GM06990 (cell line): ENCODE measurements at regions not wholly inside any gene's neighbourhood (a gene's known extent, or its start where the extent isn't known, plus 50 kb on each side); places are given as distances from the start of the nearest gene placed in this dataset.
"Not testable (repeated sequence)": the region's sequence is repeated elsewhere in the genome, so short reads cannot be mapped to it uniquely, and the experiment has no call there.

Experiments used
- DNase-seq: peaks from one replicate; pipeline ENCODE4 v3.0.0-alpha.2; 2011; ENCODE audit not compliant: insufficient read length; ENCODE audit errors: extremely low read depth
- H3K27me3 ChIP-seq: replicated peaks from 2 replicates; pipeline ENCODE4 v1.6.0; 2011; ENCODE audit warnings: low read length; ENCODE audit not compliant: control insufficient read depth, insufficient read depth
- H3K36me3 ChIP-seq: 2 replicates; pipeline ENCODE4 v1.5.1; 2011; ENCODE audit warnings: low read length; ENCODE audit not compliant: control insufficient read depth, insufficient read depth
- H3K4me3 ChIP-seq: replicated peaks from 2 replicates; pipeline ENCODE4 v1.5.1; 2011; ENCODE audit warnings: low read depth, mild to moderate bottlenecking, control low read depth, low read length
- TF ChIP-seq, protein P1 (sequence below): IDR thresholded peaks from 2 replicates; pipeline ENCODE4 v1.5.1; 2011; ENCODE audit warnings: low read length, control low read depth, mild to moderate bottlenecking, inconsistent platforms; ENCODE audit not compliant: insufficient read depth, poor library complexity, severe bottlenecking

DNA sequence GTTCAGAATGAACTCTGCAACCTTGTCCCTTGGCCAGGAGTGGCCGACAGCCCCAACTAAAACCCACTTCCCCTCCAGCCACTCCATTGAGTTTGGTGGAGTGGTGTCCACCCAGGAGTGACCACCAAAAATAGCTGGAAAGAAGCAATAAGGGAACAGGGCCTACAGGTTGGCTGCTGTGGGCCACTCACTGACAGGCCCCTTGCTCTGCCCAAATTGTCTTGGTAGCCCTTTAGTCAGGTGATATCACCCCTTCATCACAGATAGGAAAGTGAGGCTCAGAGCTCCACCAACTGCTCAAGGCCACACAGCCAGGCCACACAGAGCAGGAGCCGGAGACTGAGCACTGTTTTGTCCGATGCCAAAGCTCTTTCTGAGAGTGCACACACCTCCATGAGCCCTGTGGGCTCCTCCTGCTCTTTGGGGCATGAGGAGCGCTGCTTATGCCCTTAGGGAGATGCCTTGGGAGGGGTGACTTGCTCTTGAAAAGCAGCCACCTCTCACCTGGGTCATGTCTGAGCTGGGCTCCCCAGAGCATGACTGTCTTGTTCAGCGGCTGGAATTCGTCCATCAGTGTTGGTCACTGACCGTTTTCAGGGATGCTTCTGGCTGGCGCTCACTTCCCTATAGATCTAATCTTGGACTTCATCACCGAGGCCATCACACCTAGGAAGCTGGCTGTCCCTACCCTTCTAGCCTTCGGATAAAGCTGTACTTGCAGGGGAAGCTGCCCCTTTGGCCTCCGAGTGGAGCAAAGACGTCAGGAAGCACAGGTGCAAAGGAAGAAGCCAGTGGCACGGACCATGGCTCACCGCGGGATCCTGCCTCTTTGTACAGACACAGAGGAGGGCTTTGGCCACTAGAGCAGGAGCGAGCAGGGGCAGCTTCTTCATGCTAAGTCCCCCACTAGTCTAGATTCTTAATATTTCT is 186.0 kb upstream of the ZNF469 start:
- no peak for DNase-seq
- Histone ChIP-seq H3K4me3 (no peak overlapping the region), H3K36me3 (no peaks in the 10 kb centered on the region), H3K27me3 (no peaks in the 10 kb centered on the region; the same call in 1 of the 2 replicates)
- TF ChIP-seq, protein P1, sequence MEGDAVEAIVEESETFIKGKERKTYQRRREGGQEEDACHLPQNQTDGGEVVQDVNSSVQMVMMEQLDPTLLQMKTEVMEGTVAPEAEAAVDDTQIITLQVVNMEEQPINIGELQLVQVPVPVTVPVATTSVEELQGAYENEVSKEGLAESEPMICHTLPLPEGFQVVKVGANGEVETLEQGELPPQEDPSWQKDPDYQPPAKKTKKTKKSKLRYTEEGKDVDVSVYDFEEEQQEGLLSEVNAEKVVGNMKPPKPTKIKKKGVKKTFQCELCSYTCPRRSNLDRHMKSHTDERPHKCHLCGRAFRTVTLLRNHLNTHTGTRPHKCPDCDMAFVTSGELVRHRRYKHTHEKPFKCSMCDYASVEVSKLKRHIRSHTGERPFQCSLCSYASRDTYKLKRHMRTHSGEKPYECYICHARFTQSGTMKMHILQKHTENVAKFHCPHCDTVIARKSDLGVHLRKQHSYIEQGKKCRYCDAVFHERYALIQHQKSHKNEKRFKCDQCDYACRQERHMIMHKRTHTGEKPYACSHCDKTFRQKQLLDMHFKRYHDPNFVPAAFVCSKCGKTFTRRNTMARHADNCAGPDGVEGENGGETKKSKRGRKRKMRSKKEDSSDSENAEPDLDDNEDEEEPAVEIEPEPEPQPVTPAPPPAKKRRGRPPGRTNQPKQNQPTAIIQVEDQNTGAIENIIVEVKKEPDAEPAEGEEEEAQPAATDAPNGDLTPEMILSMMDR = no peak

DNA sequence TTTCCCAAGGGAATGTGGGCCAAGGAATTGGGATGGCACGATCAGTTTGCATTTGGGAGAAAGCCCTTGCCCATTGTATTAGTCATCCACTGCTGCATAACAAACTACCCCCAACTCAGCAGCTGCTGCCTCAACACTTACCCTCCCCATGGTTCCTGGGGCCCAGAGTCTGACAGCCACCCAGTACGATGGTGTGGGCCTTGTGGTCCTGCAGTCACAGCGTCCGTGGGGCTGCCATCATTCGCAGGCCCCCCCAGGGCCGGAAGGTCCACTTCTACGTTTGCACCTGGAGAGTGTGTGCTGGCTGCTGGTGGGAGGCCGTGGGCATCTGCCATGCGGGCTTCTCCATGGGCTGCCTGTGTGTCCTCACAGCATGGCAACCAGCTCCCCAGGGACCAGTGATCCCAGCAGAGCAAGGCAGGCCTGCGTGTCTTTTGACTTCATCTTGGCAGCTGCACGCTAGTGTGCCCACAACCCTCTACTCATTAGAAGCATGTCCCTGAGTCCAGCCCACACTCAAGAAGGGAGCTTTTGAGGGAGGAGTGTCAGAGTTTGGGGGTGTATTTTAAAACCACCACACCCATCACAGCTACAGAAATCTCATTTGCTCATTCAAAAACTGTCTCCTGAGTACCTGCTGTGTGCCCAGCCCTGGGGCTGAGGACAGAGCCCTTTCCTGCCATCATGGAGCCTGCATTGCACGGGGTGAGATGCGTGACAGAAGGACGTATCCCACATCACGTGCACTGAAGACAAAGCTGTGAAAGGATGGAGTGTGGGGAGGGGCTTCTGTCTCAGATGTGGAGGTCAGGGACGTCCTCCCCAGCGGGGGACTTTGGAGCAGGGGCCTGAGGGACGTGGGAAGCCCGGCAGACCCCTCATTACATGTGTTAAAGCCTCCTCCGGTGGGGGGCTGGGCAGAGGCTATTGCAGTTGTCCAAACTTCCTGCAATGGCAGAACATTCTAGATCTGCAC is 185.0 kb upstream of the ZNF469 start:
- no peak for DNase-seq
- TF ChIP-seq, protein P1 = no peak

DNA sequence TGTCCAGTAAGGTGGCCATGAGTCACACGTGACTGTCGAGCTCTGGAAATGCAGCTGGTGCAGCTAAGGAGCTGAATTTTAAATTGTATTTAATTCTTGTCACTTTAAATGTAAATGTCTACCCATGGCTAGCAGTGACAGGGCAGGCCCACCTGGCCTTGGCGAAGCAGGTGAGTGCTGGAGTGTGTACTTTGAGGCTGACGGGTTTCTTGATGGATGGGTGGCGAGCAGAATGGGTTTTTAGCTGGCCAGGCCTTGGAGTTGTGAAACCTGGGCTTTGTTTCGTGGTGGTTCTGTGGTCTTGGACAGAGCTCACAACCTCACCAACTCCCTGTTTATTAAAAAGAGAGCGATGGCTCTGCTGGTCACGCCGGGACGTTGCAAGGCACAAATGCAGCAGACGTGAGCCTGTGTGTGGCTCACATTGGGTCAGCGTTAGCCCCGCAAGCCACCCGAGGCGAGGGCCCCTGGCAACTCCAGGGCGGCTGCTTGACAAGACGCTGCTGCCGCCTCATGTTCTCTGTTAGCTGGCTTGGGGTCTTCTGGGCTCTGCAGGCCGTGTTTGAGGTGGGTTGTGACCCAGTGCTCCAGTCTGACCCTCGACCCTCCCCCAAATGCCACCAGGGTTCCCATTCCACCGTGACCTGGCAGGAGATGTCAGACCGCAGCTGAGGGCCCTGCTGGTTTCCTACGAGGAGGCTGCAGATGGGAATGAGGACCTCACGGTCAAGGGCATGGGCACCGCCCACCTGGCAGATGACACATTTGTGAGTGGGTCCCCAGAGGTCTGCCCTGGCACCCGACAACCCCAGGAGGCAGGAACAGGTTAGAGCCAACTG is 184.1 kb upstream of the ZNF469 start:
- H3K4me3 ChIP-seq, H3K36me3 ChIP-seq, DNase-seq, H3K27me3 ChIP-seq: not testable (repeated sequence)

More for the DNA sequence above, 185.0 kb upstream of the ZNF469 start:
- H3K27me3 ChIP-seq = no peaks in the 10 kb centered on the region; the same call in 1 of the 2 replicates
- H3K4me3 ChIP-seq = no peak overlapping the region
- no peaks in the 10 kb centered on the region for H3K36me3 ChIP-seq

DNA sequence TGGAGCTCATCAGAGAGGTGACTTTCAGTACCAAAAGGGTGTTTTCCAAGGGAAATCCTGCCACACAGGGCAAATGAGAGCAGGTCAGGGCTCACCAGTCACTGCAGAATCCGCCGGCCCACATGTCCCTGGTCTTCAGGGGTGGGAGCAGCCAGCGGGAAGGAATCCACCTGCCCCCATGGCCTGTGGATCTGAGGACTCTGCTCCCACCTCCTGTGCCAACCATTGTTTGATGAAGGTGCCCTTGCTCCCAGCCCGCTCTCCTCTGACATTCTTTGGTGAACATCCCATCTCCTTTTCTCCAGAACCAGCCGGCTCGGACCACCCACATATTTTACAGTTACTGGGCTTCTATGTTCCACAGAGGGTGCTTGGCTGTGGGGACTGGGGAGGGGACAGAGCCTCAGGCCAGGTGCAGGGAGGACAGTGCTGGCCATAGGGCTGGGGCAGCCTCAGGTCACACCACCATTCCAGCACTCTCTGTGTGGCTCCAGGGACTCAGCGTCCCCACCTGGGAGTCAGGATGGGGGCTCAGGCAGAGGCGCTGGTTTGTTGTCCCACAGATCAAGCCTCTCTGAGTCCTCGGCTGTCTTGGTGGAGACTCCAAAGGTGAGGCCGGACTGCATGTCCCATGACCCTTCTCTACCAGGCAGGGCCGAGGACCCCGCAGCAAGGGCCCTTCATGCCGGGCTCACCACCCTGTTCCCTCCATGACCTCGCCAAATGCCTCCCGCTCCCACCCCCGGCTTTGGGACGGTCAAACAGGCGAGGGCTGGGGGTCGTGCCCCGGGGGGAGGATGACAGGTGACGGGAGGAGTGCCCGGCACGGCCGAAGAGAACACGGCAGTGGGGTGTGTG is 183.2 kb upstream of the ZNF469 start:
- H3K4me3 ChIP-seq, H3K27me3 ChIP-seq, H3K36me3 ChIP-seq, DNase-seq: not testable (repeated sequence)

DNA sequence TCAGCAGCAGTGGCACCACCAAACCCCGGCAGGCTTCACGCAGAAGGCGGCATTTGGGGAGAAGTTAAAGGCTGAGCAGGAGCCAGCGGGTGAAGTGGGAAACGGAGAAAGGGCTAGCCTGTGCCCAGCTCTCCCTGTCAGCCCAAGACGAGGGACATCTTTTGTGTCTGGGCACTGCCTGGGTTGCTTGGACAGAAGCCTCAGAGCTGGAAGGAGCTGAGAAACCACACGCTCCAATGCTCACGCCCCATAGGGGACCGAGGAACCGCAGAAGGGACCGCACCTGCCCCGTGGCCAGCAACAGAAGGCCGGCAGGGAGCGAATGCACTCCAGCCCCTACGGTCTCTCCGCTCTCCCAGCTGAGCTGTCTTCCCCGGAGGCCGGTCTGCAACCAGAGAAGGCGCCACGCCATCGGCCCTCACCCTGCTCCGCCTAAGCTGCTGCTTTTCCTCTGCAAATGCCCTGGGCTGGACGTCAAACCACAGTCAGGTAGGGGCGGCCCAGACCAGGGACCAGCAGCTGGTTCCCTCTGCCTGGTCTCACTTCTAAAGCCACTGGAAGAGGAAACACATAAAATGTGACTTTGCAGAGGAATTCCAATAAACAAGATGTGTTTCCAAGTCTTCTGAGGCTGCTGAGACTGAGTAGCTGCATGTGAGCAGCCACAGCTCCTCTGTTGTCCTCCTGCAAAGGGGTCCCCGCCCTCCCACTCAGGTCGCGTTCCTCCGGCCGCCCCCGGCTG is 182.4 kb upstream of the ZNF469 start:
- not testable (repeated sequence) for H3K4me3 ChIP-seq, H3K27me3 ChIP-seq, DNase-seq, H3K36me3 ChIP-seq

DNA sequence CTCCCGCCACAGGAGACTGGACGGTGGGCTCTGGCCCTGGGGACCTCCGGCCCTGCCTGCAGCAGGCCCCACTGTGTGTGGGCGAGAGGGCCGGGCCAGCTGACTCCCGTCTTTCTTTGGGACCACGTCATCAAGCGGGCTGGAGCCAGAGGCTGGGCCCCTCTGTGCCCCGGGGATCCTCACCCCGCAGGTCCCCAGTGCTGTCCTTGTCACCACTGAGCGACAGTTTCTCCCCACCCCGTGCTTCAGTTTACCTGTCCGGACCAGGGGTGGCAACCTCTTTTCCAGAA is 181.9 kb upstream of the ZNF469 start:
- TF ChIP-seq, protein P1 = no peak
- no peaks in the 10 kb centered on the region for H3K36me3 ChIP-seq
- no peaks in the 10 kb centered on the region; the same call in 1 of the 2 replicates for H3K27me3 ChIP-seq
- DNase-seq = no peak
- no peak overlapping the region for H3K4me3 ChIP-seq

DNA sequence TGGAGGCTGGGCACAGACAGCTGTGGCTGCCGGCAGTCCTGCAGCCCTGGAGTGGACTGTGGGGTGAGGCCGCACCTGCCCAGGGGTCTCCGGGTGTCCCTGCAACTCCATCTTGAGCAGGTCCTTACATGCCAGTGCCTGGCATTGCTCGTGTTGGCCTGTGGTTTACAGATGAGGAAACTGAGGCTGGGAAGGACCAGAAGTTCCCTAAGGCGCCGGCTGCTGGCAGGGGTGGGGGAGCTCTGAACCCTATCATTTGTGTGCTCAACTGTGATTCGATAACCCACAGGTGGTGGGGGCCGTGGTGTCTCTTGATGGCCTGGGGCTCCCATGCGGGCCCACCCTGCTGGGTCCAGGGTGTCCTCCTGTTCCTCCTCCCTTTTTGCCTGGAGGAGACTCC is 181.1 kb upstream of the ZNF469 start:
- not testable (repeated sequence) for H3K27me3 ChIP-seq, DNase-seq, H3K4me3 ChIP-seq, H3K36me3 ChIP-seq
